Kidney (tissue), 13 donors: ENCODE measurements at regions not wholly inside any gene's neighbourhood (a gene's known extent, or its start where the extent isn't known, plus 50 kb on each side); places are given as distances from the start of the nearest gene placed in this dataset.

Experiments
- DNase-seq, 5 donors: peaks; one replicate each; pipeline ENCODE4 v3.0.0-alpha.2; 2013 to 2020
- FAIRE-seq: peaks from 2 replicates; lab custom pipeline; 2012; peaks lifted over from hg19 to GRCh38; lab: Jason Lieb, UNC
- H3K27ac ChIP-seq, 2 donors: one replicate each; pipeline ENCODE4 v1.7.0; 2013; ENCODE audit warnings: low read depth in 2 of 2, low read length in 2 of 2, inconsistent platforms in 1 of 2
- H3K27me3 ChIP-seq: one replicate; pipeline ENCODE4 v1.7.1; 2013; ENCODE audit warnings: low read length, inconsistent platforms; ENCODE audit not compliant: control insufficient read depth, insufficient read depth
- H3K36me3 ChIP-seq, 3 donors: one replicate each; pipeline versions ENCODE4 v1.7.0 to v1.7.1; 2013; ENCODE audit warnings: low read length in 3 of 3, control low read depth in 1 of 3, inconsistent platforms in 1 of 3; ENCODE audit not compliant: insufficient read depth in 3 of 3, control insufficient read depth in 2 of 3
- H3K4me1 ChIP-seq, 3 donors: one replicate each; pipeline versions ENCODE4 v1.7.0 to v1.7.1; 2013; ENCODE audit warnings: low read length in 3 of 3, inconsistent platforms in 1 of 3, low read depth in 1 of 3; ENCODE audit not compliant: control insufficient read depth in 2 of 3, insufficient read depth in 2 of 3
- H3K4me3 ChIP-seq, 3 donors: one replicate each; pipeline versions ENCODE4 v1.7.0 to v1.8.1; 2013; ENCODE audit warnings: low read length in 3 of 3, control low read depth in 1 of 3, inconsistent platforms in 1 of 3
- H3K9ac ChIP-seq, 3 donors: one replicate each; pipeline versions ENCODE4 v1.7.0 to v1.7.1; 2013; ENCODE audit warnings: low read length in 3 of 3, control low read depth in 1 of 3, inconsistent platforms in 1 of 3
- H3K9me3 ChIP-seq, 3 donors: one replicate each; pipeline versions ENCODE4 v1.7.0 to v1.7.1; 2013; ENCODE audit warnings: low read length in 3 of 3, control low read depth in 1 of 3, inconsistent platforms in 1 of 3; ENCODE audit not compliant: control insufficient read depth in 2 of 3, insufficient read depth in 1 of 3
- intact Hi-C: fragments of 100-400 bp; cut with DNase I; formaldehyde crosslinking; loops from one replicate; pipeline ENCODE4 v1.11.1; 2022
- TF ChIP-seq, protein P1 (sequence below): IDR thresholded peaks from 3 replicates; pipeline ENCODE4 v1.5.1; 2012; ENCODE audit warnings: mild to moderate bottlenecking, moderate library complexity, borderline replicate concordance; ENCODE audit not compliant: insufficient read depth; ENCODE audit errors: extremely low read depth
- donor health status: control.
- donor health status: control.
- donor health status: control.
- donor health status: control.
- donor health status: control.
- donor health status: DM: yes; HTN: yes; CAD: no.
- donor health status: Normal renal cell carcinoma (clear cell type).

DNA sequence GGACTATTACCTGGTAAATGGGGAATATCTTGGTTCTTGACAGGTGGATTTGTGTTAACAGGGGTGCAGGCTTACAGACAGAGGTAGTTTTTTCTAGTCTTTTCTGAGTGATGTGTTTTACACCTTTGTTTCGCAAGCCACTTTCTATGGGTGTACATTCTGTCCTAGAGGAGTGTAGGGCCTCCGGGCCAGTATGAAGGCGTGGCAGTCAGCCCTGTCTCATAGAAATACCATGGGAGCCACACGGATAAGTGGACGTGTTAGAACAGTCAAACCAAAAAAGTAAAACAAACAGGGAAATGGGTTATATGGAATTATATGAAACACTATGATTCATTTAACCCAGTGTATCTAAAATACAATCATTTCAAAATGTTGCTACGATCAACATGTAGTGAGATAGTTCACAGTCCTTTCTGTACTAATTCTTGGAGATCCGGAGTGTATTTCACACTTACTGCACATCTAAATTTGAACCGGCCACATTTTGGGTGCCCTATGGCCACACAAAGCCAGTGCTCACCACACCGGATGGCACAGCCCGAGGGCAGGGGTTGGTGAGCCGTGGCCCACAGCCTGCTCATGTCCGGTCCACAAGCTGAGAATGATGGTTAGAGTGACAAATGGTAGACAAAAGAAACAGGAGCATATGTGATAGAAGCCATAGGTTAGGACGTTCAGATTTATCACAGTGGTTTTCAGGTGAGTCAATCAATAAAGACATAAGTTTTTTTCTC, 80.1 kb upstream of the IRX4 start:
- FAIRE-seq (no peak), DNase-seq (no peak)
- no peak overlapping the region for H3K27ac ChIP-seq
- intact Hi-C loops = no loop called here
- TF ChIP-seq, protein P1, sequence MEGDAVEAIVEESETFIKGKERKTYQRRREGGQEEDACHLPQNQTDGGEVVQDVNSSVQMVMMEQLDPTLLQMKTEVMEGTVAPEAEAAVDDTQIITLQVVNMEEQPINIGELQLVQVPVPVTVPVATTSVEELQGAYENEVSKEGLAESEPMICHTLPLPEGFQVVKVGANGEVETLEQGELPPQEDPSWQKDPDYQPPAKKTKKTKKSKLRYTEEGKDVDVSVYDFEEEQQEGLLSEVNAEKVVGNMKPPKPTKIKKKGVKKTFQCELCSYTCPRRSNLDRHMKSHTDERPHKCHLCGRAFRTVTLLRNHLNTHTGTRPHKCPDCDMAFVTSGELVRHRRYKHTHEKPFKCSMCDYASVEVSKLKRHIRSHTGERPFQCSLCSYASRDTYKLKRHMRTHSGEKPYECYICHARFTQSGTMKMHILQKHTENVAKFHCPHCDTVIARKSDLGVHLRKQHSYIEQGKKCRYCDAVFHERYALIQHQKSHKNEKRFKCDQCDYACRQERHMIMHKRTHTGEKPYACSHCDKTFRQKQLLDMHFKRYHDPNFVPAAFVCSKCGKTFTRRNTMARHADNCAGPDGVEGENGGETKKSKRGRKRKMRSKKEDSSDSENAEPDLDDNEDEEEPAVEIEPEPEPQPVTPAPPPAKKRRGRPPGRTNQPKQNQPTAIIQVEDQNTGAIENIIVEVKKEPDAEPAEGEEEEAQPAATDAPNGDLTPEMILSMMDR = no peak
- H3K4me3 ChIP-seq = no peak overlapping the region
- H3K9me3 ChIP-seq = peaks cover 0 to 2% (median 0%) of the 10 kb centered on the region in 3 donors
- peaks cover 0 to 3% (median 0%) of the 10 kb centered on the region in 3 donors for H3K36me3 ChIP-seq
- H3K9ac ChIP-seq = no peak overlapping the region
- peaks cover 2% of the 10 kb centered on the region for H3K27me3 ChIP-seq
- H3K4me1 ChIP-seq = no peaks in the 10 kb centered on the region

DNA sequence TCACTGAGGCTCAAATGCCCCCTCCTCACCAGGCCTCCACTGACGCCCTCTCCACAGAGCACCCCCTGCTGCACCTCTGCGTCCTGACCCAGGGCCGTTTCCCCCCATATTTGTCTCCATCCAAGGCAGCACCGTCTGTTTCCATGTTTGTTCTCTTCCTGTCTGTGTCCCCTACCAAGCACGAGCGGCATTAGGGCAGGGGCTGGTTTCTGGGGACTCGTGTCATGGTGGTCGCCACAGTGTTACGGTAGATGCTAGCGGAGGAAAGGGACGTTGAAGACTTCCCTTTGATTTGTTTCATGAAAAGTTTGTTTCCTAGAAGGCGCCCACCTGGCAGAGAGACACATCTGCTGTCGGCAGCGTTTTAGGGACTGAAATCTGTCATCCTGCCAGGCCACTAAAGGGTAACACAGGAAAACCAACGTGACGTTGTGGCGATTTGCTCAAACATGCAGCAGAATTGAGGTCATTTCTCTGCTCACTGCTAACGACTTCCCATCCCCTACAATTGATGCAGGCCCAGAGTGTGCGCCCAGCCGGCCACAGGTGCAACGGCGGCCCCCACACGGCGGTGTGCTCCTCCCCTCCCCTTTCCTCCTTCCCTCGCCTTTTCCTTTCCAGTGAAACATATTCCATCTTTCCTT, 79.3 kb upstream of the IRX4 start:
- intact Hi-C loops = no loop called here
- TF ChIP-seq, protein P1 = no peak
- peaks cover 2% of the 10 kb centered on the region for H3K27me3 ChIP-seq
- peaks cover 0 to 2% (median 0%) of the 10 kb centered on the region in 3 donors for H3K9me3 ChIP-seq
- FAIRE-seq = no peak
- H3K4me3 ChIP-seq = no peak overlapping the region
- H3K27ac ChIP-seq = no peak overlapping the region
- no peak overlapping the region for H3K9ac ChIP-seq
- DNase-seq = no peak
- peaks cover 0 to 3% (median 0%) of the 10 kb centered on the region in 3 donors for H3K36me3 ChIP-seq
- H3K4me1 ChIP-seq = no peaks in the 10 kb centered on the region

DNA sequence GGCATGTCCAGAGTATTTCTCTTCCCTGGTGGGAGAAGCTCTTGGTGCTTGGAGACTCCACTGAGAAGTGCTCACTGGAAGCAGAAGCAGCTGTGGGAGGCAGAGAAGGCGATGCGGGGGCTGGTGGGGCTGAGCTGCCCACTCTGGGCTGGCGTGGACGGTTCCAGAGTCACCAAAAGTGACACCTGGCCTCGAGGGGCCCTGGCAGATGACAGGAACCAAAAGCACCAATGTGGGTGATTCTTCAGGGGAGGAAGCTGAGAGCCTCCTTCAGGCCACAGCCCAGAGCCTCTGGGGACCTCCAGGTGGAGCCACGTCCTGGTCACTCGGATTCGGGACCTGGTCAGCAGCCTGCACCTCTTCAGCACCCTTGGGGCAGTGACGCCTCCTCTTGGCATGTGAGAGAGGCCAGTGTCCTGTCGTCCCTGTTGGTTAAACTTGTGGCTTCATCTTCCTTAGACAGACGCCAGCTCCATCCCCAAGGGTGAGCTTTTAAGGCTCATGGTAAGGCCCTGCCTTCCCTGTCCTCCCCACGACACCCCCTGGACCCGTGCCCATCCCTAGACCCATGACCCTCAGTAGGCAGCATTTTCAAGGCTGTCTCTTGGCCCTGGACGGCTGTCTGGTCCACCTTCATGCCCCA, 78.7 kb upstream of the IRX4 start:
- intact Hi-C loops = no loop called here
- no peak for FAIRE-seq

More for the DNA sequence above, 78.7 kb upstream of the IRX4 start:
- H3K27ac ChIP-seq = no peak overlapping the region
- H3K27me3 ChIP-seq = peaks cover 2% of the 10 kb centered on the region
- no peaks in the 10 kb centered on the region for H3K4me1 ChIP-seq
- peaks cover 0 to 3% (median 0%) of the 10 kb centered on the region in 3 donors for H3K36me3 ChIP-seq
- peaks cover 0 to 2% (median 0%) of the 10 kb centered on the region in 3 donors for H3K9me3 ChIP-seq
- no peak for DNase-seq
- H3K4me3 ChIP-seq = no peak overlapping the region
- TF ChIP-seq, protein P1 = no peak
- H3K9ac ChIP-seq = no peak overlapping the region
